ENCODE measurements at regions not wholly inside any gene's neighbourhood (a gene's known extent, or its start where the extent isn't known, plus 50 kb on each side); places are given as distances from the start of the nearest gene placed in this dataset.
"Not testable (repeated sequence)": the region's sequence is repeated elsewhere in the genome, so short reads cannot be mapped to it uniquely, and the experiment has no call there.

GRCh38 chr4:151860561-151861093 lies 99.8 kb upstream of the GATB start:
- Histone ChIP-seq H3K4me1 (ENCODE audit: control insufficient read depth, insufficient read depth, low read length) (no peaks in the 10 kb centered on the region), H3K27me3 (ENCODE audit: control insufficient read depth, insufficient read depth, low read length, poor library complexity, severe bottlenecking) (no peaks in the 10 kb centered on the region), H3K9me3 (ENCODE audit: control insufficient read depth, low read length) (no peaks in the 10 kb centered on the region), H3K27ac (ENCODE audit: insufficient read depth, low read depth, low read length, poor library complexity, severe bottlenecking) (no peak overlapping the region), H3K36me3 (ENCODE audit: control insufficient read depth, insufficient read depth, low read length) (no peaks in the 10 kb centered on the region), H3K4me3 (ENCODE audit: insufficient read depth, low read depth, low read length) (no peak overlapping the region)
- WGBS, 2 experiments = 89 to 90% methylated on average over 16 of the region's 16 CpGs

DNA sequence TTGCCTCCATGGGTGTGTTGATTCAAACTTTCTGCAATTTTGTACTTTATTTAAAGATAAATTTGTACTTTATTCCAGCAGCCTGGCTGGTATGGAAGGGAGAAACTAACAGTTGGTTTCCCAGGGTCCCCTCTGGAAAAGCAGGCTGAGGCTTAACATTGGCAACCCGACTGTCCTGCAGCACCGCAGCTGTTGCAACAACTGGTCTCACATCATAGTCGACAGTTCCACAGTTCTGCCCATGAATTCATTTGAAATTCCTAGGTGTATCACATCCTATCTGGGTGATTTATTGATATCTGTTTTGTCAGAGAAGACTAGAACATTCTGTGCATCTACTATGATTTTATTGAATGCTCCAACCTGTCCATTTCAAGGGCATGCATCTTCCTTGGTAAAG lies 98.8 kb upstream of the GATB start:
- Histone ChIP-seq H3K27me3 (ENCODE audit: control insufficient read depth, insufficient read depth, low read length, poor library complexity, severe bottlenecking) (no peaks in the 10 kb centered on the region), H3K9me3 (ENCODE audit: control insufficient read depth, low read length) (no peaks in the 10 kb centered on the region), H3K4me1 (ENCODE audit: control insufficient read depth, insufficient read depth, low read length) (no peaks in the 10 kb centered on the region), H3K27ac (ENCODE audit: insufficient read depth, low read depth, low read length, poor library complexity, severe bottlenecking) (no peak overlapping the region), H3K4me3 (ENCODE audit: insufficient read depth, low read depth, low read length) (no peak overlapping the region), H3K36me3 (ENCODE audit: control insufficient read depth, insufficient read depth, low read length) (no peaks in the 10 kb centered on the region)
- whole genome bisulfite sequencing, 2 experiments = 94 to 96% methylated on average over 3 of the region's 3 CpGs

- Histone ChIP-seq H3K4me3 (ENCODE audit: insufficient read depth, low read depth, low read length) (no peak overlapping the region), H3K27me3 (ENCODE audit: control insufficient read depth, insufficient read depth, low read length, poor library complexity, severe bottlenecking) (no peaks in the 10 kb centered on the region), H3K36me3 (ENCODE audit: control insufficient read depth, insufficient read depth, low read length) (no peaks in the 10 kb centered on the region), H3K27ac (ENCODE audit: insufficient read depth, low read depth, low read length, poor library complexity, severe bottlenecking) (no peak overlapping the region), H3K4me1 (ENCODE audit: control insufficient read depth, insufficient read depth, low read length) (no peaks in the 10 kb centered on the region), H3K9me3 (ENCODE audit: control insufficient read depth, low read length) (no peaks in the 10 kb centered on the region)
- WGBS, 2 experiments = 84 to 96% methylated on average over 4 of the region's 4 CpGs
Measured at GRCh38 chr4:151858356-151858755, 97.5 kb upstream of the GATB start.

- no peak overlapping the region for H3K27ac ChIP-seq (ENCODE audit: insufficient read depth, low read depth, low read length, poor library complexity, severe bottlenecking)
- no peaks in the 10 kb centered on the region for H3K36me3 ChIP-seq (ENCODE audit: control insufficient read depth, insufficient read depth, low read length)
- H3K27me3 ChIP-seq (ENCODE audit: control insufficient read depth, insufficient read depth, low read length, poor library complexity, severe bottlenecking) = no peaks in the 10 kb centered on the region
- H3K9me3 ChIP-seq (ENCODE audit: control insufficient read depth, low read length) = no peaks in the 10 kb centered on the region
- no peak overlapping the region for H3K4me3 ChIP-seq (ENCODE audit: insufficient read depth, low read depth, low read length)
- H3K4me1 ChIP-seq (ENCODE audit: control insufficient read depth, insufficient read depth, low read length) = no peaks in the 10 kb centered on the region
- WGBS, 2 experiments = 80 to 92% methylated on average over 4 of the region's 4 CpGs
Measured at GRCh38 chr4:151857368-151857767, 96.6 kb upstream of the GATB start.

GRCh38 chr4:151855747-151856146 lies 94.9 kb upstream of the GATB start:
- WGBS, 2 experiments = 89 to 100% methylated on average over 1 of the region's 1 CpG
- no peaks in the 10 kb centered on the region for H3K4me1 ChIP-seq (ENCODE audit: control insufficient read depth, insufficient read depth, low read length)
- no peaks in the 10 kb centered on the region for H3K27me3 ChIP-seq (ENCODE audit: control insufficient read depth, insufficient read depth, low read length, poor library complexity, severe bottlenecking)

GRCh38 chr4:151854731-151855130 lies 93.9 kb upstream of the GATB start:
- Histone ChIP-seq H3K27ac (ENCODE audit: insufficient read depth, low read depth, low read length, poor library complexity, severe bottlenecking) (no peak overlapping the region), H3K36me3 (ENCODE audit: control insufficient read depth, insufficient read depth, low read length) (no peaks in the 10 kb centered on the region), H3K4me3 (ENCODE audit: insufficient read depth, low read depth, low read length) (no peak overlapping the region), H3K27me3 (ENCODE audit: control insufficient read depth, insufficient read depth, low read length, poor library complexity, severe bottlenecking) (no peaks in the 10 kb centered on the region), H3K9me3 (ENCODE audit: control insufficient read depth, low read length) (no peaks in the 10 kb centered on the region), H3K4me1 (ENCODE audit: control insufficient read depth, insufficient read depth, low read length) (no peaks in the 10 kb centered on the region)
- 95 to 96% methylated on average over 1 of the region's 1 CpG for WGBS, 2 experiments

More at GRCh38 chr4:151855747-151856146, 94.9 kb upstream of the GATB start:
- H3K9me3 ChIP-seq (ENCODE audit: control insufficient read depth, low read length) = no peaks in the 10 kb centered on the region
- no peak overlapping the region for H3K27ac ChIP-seq (ENCODE audit: insufficient read depth, low read depth, low read length, poor library complexity, severe bottlenecking)
- H3K36me3 ChIP-seq (ENCODE audit: control insufficient read depth, insufficient read depth, low read length) = no peaks in the 10 kb centered on the region
- H3K4me3 ChIP-seq (ENCODE audit: insufficient read depth, low read depth, low read length) = no peak overlapping the region

GRCh38 chr4:151853034-151853433 lies 92.2 kb upstream of the GATB start:
- Histone ChIP-seq H3K27me3 (ENCODE audit: control insufficient read depth, insufficient read depth, low read length, poor library complexity, severe bottlenecking) (no peaks in the 10 kb centered on the region), H3K4me1 (ENCODE audit: control insufficient read depth, insufficient read depth, low read length) (no peaks in the 10 kb centered on the region), H3K4me3 (ENCODE audit: insufficient read depth, low read depth, low read length) (no peak overlapping the region), H3K9me3 (ENCODE audit: control insufficient read depth, low read length) (no peaks in the 10 kb centered on the region), H3K27ac (ENCODE audit: insufficient read depth, low read depth, low read length, poor library complexity, severe bottlenecking) (no peak overlapping the region), H3K36me3 (ENCODE audit: control insufficient read depth, insufficient read depth, low read length) (no peaks in the 10 kb centered on the region)
- 68 to 77% methylated on average over 2 to 3 of the region's 4 CpGs for WGBS, 2 experiments

DNA sequence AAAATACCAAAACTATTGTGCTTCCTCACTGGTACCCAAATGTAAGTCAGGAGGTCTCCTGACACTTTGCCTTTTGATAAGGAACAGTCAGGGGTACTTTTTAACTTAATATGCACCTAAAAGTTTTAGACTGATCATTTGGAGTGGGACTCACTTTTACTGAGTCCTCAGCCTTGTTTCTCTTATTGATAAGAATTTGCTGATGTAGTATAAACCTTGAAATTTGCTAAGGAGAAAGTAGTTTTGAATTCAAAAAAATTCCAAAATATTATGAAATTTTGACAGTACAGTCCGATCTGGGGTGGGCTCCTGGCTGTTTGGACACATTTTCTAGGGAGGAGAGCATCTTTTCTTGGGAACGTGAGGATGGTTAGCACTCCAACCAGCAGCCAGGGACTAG lies 91.4 kb upstream of the GATB start:
- Histone ChIP-seq H3K9me3 (ENCODE audit: control insufficient read depth, low read length) (no peaks in the 10 kb centered on the region), H3K4me3 (ENCODE audit: insufficient read depth, low read depth, low read length) (no peak overlapping the region), H3K4me1 (ENCODE audit: control insufficient read depth, insufficient read depth, low read length) (no peaks in the 10 kb centered on the region), H3K36me3 (ENCODE audit: control insufficient read depth, insufficient read depth, low read length) (no peaks in the 10 kb centered on the region), H3K27me3 (ENCODE audit: control insufficient read depth, insufficient read depth, low read length, poor library complexity, severe bottlenecking) (no peaks in the 10 kb centered on the region), H3K27ac (ENCODE audit: insufficient read depth, low read depth, low read length, poor library complexity, severe bottlenecking) (no peak overlapping the region)
- 77 to 87% methylated on average over 2 of the region's 2 CpGs for WGBS, 2 experiments

DNA sequence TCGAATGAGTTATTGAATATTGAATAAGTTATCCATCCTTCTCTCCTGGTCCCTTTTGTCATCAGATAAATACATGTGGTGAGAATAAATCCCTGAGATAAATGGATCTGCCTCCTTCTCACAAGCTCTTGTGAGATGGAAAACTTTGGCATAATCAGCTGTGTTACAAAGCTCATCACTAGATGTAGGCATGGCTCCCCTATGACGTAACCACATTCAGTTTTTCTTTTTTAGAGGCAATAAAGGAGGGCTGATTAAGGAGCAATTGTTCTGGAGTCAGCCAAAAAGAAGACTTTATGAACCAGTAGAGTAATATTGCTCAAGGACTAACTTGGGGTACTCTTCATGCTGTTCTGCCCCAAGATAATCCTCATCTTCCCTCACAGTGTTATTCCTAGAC lies 90.5 kb upstream of the GATB start:
- H3K36me3 ChIP-seq (ENCODE audit: control insufficient read depth, insufficient read depth, low read length) = no peaks in the 10 kb centered on the region
- no peaks in the 10 kb centered on the region for H3K4me1 ChIP-seq (ENCODE audit: control insufficient read depth, insufficient read depth, low read length)
- H3K4me3 ChIP-seq (ENCODE audit: insufficient read depth, low read depth, low read length) = no peak overlapping the region
- no peak overlapping the region for H3K27ac ChIP-seq (ENCODE audit: insufficient read depth, low read depth, low read length, poor library complexity, severe bottlenecking)
- WGBS, 2 experiments = 100% methylated on average over 1 to 2 of the region's 2 CpGs
- H3K9me3 ChIP-seq (ENCODE audit: control insufficient read depth, low read length) = no peaks in the 10 kb centered on the region
- H3K27me3 ChIP-seq (ENCODE audit: control insufficient read depth, insufficient read depth, low read length, poor library complexity, severe bottlenecking) = no peaks in the 10 kb centered on the region

GRCh38 chr4:151850791-151851213 lies 90.0 kb upstream of the GATB start:
- no peaks in the 10 kb centered on the region for H3K9me3 ChIP-seq (ENCODE audit: control insufficient read depth, low read length)
- H3K27ac ChIP-seq (ENCODE audit: insufficient read depth, low read depth, low read length, poor library complexity, severe bottlenecking) = no peak overlapping the region
- H3K4me1 ChIP-seq (ENCODE audit: control insufficient read depth, insufficient read depth, low read length) = no peaks in the 10 kb centered on the region
- H3K27me3 ChIP-seq (ENCODE audit: control insufficient read depth, insufficient read depth, low read length, poor library complexity, severe bottlenecking) = no peaks in the 10 kb centered on the region
- no peaks in the 10 kb centered on the region for H3K36me3 ChIP-seq (ENCODE audit: control insufficient read depth, insufficient read depth, low read length)
- WGBS, 2 experiments = 87 to 95% methylated on average over 2 of the region's 2 CpGs
- no peak overlapping the region for H3K4me3 ChIP-seq (ENCODE audit: insufficient read depth, low read depth, low read length)

DNA sequence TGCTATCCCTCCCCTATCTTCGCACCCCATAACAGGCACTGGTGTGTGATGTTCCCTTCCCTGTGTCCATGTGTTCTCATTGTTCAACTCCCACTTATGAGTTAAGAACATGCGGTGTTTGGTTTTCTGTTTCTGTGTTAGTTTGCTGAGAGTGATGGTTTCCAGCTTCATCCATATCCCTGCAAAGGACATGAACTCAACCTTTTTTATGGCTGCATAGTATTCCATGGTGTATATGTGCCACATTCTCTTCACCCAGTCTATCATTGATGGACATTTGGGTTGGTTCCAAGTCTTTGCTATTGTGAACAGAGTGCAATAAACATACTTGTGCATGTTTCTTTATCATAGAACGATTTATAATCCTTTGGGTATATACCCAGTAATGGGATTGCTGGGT lies 84.7 kb upstream of the GATB start:
- not testable (repeated sequence) for H3K4me3 ChIP-seq (ENCODE audit: insufficient read depth, low read depth, low read length); H3K27ac ChIP-seq (ENCODE audit: insufficient read depth, low read depth, low read length, poor library complexity, severe bottlenecking); H3K36me3 ChIP-seq (ENCODE audit: control insufficient read depth, insufficient read depth, low read length); H3K4me1 ChIP-seq (ENCODE audit: control insufficient read depth, insufficient read depth, low read length); H3K27me3 ChIP-seq (ENCODE audit: control insufficient read depth, insufficient read depth, low read length, poor library complexity, severe bottlenecking); H3K9me3 ChIP-seq (ENCODE audit: control insufficient read depth, low read length)
- WGBS, 2 experiments = 90 to 93% methylated on average over 3 of the region's 3 CpGs
